ENCODE measurements at regions not wholly inside any gene's neighbourhood (a gene's known extent, or its start where the extent isn't known, plus 50 kb on each side); places are given as distances from the start of the nearest gene placed in this dataset.

DNA sequence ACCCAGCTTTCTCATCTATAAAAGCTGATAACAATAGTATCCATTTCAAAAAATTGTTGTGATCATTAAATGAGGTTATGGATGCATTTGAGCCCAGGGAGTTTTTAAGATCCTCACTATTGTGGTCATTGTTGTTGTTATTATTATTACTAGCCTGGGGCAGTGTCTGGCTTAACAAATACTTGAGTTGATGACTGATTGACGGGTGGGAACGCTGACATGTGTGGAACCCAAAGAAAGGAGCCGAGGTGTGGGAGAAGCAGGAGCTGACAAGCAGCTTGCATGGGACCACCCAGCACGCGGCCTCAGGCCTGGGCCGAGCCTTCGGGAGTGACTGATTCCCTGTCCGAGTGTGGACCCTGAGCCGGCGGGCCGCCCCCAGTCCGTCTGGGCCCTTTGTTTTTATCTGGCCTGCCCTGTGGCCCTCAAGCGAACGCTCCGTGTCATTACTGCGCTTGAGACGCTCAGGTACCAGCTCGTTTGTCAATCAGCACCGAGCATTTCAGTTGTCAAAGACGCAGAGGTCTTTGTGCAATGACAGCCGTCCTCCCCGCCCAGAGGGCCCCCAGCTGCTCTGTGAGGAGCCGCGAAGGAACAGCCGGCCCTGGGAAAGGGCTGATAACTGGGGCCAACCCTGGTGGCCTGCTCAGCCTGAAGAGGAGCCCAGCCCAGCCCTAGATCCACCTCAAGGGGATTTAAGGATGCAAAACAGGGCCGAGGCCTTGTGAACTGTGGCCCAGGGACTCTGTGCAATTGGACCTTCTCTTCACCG, 132.9 kb upstream of the FOXF1 start:
- no peak for DNase-seq

DNA sequence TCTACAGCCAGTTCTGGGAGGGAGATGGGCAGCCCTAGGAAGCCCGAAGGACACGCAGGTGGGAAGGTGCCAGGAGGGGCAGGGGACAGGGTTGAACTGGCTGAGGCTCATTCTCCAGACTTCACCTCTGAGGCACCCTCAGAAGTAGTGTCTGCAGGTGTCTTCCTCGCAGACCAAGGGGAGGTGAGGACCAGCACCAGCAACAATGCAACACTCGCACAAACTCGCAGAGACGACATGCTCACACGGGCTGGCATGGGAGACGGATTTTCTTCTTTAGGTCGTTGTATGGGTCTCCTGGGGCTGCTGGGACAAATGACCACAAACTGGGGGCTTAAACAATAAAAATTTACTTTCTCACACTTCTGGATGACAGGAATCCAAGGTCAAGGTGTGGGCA, 132.2 kb upstream of the FOXF1 start:
- DNase-seq = no peak

DNA sequence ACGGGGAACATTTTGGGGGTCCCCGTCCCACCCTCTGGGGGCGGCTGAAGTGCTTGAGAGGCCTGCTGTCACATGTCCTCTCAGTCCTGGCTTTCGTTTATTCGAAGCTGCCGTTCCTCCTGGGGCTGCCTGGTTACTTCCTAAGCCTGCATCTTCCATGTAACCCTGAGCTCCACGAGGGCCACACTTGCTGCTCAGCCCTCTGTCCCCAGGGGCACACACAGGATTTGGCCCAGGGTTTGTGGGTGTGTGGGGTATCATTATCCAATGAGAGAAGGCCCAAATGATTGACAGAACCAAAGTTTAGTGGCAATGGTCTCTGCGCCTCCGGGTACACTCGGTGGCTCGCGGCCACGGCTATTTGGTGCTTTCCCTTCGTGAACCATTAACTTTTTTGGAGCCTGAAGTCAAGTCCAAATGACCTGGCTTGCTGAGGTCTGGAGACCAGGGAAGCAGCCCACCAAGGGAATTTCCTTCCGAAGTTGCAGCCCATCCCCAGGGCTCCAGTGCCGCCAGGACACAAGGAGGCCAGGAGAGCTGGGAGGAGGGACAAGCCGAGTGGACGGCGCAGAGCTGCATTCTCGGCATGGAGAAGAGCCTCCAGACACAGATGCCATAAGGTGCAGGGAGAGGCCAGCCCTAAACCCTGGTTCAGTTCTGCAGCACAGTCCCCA, 131.4 kb upstream of the FOXF1 start:
- no peak for DNase-seq

DNA sequence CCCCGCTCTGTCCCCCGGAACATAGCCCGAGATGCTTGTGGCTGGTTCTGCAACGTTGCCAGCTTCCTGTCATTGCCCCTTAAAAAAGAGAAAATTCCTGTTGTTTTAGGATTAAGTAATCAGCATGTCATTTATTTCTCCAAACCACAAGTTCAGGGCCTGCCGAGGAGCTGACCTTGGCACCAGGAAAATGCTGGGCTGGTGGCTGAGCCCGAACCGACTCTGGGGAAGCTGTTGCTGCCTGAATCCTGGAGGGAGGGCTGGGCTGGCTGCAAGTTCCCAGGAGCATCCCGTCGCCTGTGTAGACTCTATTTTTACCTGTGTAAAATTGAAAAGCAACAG, 130.9 kb upstream of the FOXF1 start:
- DNase-seq = no peak

DNA sequence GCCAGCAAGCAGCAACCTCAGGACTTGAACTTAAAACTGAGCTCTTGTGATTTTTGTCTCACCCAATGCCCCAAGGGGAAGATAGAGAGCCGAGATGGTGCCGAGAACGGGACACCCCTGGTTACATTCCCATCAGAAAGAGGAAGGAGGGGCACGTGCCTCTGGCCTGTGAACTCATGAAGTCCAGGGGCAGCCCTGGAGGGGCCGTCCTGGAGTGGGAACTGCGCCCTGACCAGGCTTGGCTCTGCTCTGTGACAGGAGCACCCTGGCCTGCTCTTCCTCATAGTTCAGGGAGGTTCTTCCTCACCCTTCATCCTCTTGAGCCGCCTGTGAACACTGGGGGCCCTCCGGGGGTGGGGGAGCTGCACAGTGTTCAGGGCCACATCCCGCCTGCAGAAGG, 130.3 kb upstream of the FOXF1 start:
- DNase-seq = no peak

DNA sequence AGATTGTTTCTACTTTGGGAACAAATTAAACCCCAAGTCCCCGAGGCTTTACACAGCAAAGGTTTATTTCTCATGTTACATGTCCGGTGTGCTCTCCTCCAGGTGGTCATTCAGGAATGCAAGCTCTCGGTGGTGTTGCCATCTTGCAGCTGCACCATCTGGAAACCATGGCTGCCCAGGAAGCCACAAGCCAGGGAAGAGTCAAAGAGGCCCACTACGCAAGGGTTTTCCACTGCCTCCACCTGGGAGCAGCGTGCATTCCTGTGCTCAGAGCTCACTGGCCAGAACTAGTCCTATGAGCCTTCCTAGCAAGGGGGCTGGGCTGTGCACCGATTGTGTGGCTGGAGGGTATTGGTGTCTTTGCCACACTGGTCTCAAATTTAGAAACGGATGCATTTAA, 128.8 kb upstream of the FOXF1 start:
- no peak for DNase-seq

DNA sequence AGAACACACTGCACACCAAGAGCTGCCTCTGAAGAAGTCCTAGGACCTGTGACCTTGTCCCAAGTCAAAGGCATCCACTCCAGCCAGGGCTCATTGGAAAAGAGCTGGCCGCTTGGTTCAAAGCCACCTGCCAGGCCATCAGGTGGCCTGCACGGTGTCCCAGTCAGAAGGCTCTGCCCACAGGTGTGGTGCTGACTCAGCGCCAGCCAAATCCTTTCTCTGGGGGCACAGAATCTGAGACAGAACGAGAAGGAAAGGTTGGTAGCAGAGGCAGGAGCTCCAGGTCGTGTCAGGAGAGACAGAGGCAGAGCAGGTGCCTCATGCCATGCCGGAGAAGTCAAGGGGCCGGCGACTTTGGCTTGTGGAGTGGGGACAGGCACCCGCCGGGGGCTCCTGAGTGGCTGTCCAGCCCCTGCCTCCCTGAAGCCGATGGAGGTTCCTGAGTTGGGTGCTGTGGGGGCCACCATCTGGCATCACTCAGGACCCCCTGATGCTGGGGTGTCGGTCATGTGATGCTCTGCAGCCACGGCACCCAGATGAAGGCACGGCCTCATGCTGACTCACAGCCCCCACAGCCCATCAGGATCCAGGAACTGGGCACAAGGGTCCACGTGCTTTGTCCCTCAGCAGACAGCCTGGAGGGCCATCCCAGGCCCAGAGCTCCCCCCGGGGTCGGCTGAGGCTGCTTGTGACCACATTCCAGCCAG, 128.1 kb upstream of the FOXF1 start:
- DNase-seq = no peak

DNA sequence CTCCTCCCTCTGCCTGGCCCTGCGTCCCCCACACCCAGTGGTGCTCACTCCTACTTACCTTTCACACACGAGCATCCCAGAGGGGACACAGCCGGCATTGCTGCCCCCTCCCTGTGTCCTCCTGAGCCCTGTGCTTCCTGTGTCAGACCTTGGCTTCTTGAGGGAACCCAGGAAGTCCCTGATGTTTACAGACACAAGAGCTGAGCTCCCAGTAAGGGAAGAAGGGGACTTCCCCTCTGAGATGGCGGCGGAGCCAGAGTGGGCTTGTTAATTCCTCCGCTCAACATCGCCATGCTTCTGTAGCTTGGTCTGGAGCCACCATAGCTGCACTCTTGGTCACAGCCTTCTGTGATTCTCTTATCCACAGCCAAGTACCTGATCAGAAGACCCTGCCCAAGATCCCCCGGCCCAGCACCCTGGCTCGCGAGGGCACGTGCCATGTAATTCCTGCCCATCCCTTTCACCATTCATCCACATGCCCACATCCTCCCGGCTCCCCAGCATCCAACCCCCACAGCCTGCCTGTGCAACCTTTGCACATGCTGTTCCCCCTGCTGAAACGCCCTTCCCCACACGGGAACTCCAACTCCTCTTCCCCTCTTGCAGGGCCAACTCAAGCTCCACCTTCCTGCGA, 127.4 kb upstream of the FOXF1 start:
- no peak for DNase-seq

DNA sequence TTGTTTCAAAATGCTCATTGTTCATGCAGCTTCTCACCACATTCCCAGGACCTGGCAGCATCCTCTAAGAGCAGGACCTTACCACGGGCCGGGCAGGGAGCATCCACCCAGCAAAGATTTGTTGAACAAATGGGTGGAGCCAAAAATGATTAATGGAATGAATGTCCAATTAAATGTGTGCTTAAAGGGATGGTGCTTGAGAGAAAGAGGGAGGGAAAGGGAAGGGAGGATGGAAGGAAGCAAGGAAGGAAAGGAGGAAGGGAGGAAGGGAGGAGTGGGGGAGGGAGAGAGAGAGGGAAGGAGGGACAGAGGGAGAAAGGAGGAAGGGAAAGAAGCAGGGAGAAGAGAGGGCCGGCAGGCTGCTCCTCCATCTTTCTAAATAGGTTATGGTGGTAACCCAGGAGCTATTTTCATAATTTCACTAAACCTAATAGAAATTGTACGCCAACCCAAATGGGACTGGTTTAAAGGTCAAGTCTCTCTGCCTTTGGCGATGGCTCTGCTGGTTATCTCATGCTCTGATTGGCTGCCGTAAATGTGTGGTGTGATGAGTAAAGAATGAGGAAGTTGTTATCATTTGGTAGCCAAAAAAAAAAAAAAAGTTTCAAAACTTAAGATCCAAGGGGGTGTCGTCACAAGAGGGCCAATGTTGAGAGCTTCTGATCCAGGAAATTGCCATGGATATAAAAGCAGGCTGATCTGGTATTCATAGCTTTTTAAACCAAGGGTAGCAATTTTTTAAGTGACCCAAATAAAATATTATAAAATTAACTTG, 126.7 kb upstream of the FOXF1 start:
- no peak for DNase-seq

DNA sequence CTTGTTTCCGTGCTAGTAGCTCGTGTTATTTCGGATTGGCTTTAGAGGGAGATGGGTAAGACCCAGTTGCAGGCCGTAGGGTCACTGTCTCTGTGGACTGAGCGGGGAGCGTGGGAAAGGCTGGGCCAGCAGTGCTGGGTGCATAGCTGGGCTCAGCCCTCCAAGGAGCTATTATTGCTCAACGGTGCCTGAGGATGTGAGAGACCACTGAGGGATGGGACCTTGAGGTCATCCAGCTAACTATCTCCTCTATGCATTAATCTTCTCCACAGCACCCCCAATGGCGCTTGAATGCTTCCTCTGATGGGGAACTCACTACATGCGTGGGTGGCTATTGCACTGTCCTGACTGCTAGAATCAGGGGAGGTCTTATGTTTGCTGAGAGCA, 126.1 kb upstream of the FOXF1 start:
- no peak for DNase-seq

DNA sequence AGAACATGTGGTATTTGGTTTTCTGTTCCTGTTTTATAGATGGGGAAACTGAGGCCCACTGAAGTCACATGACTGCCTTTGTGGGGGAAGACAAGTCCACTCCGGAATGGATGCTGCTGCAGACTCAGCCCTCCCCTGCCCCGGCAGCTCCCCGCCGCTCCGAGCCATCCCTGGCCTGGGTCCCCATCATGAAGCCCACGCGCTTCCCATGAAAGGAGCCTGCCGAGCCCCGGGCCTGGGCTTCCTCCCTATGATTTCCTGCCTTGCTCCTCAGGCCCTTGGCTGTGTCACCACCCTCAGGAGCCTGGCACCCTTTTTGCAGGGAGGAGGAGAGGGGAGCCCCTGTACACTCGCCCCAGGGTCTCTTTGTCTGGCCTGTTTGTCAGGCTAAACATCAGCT, 125.3 kb upstream of the FOXF1 start:
- DNase-seq = no peak

DNA sequence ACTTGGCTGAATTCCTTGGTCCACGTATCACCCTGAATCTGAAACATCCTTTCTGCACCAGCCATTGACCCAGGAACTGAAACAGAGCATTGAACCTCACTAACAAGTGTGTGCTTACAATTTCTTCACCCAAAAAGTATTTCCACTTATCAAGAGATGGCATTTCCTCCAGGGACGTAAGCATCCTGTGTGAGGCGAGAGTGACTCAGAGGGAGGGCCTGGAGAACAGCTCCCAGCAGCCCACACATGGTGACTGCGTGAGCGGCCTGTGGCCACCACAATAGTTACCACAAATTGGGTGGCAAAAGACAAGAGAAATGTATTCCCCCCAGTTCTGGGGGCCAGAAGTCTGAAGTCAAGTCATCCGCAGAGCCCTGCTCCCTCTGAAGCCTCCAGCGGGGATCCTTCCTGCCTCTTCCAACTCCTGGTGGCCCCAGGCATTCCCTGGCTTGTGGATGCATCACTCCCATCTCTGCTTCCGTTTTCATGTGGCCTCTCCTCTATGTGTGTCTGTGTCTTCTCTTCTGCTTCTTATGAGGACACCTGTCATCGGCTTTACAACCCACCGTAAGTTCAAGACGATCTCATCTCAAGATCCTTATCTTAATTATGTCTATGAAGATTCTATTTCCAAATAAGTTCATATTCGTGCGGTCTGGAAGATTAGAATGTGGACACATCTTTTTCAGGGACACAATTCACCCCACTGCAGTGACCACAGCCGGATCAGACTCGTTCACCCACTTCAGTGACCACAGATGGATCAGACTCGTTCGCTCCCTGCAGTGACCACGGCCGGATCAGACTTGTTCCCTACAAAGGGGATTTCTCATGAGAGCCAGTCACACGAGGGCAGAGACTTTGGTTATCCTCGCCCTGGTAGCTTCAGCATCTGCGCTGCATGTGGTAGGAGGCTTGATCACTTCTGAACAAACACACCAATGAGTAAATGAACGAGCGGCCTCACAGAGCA, 122.6 kb upstream of the FOXF1 start:
- no peak for DNase-seq

DNA sequence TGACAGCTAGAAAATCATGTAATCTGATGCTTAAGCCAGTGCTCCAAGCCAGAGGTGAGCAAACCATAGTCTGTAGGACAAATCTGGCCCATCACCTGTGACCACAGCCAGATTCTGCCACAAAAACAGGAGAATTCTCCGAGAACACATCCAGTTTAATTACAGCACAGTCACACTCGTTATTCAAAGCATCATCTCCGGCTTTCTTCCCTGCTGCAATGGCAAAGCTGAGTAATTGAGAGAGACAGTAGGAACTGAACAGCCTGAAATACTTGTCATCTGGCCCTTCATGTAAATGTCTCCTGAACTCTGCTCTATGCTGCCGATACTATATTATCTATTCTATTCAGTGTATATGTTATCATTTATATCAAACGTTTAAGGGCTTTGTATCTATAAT, 121.4 kb upstream of the FOXF1 start:
- DNase-seq = no peak

DNA sequence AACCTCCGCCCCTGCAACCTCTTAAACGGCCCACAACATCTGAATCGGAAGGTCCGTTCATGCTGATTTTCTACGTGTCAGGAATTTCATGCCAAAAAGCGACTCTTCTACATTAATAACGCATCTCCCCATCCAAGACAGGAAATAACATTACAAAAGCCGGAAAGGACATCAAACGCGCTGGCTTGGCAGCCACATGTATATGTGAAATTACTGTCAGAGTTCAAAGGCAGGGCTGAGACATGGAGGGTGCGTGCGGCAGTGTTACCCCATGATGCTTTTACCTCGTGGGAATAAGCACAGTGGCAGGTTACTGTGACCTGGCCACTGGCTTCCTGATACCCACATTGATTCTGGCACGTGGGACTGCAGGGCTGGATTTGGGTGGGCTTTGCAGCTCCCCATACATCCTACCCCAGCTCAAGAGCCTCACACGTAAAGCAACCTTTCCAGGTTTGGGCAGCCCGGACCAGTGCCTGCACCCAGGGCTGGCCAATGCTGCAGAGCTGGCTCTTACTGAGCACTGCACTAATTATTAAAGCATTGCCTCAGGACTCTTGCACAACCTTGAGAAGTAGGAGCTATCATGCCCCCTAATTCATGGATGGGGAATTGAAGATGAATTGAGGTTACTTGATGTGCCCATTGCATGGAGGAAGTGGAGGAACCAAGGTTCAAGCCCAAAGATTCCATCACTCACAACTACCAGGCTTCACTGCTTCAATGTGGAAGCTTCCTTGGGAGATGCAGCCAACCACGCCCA, 120.6 kb upstream of the FOXF1 start:
- no peak for DNase-seq

DNA sequence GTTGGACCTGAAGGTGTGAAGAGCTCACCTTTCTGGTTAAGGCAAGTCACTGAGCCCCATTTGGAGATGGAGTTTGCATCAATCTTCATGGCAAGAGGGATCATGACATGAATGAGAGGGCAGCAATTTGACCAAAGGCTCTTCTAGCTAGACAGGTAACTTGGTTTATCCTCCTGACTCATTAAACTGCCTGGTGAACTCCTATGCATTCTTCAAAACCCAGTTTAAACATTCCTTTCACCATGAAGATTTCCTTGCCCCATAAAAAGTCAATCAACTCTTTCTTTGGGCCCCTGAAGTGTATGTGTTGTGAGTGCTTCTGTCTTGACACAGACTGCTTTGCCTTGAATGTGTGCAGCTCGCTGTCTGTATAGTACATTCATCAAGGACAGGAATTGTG, 120.0 kb upstream of the FOXF1 start:
- DNase-seq = no peak

DNA sequence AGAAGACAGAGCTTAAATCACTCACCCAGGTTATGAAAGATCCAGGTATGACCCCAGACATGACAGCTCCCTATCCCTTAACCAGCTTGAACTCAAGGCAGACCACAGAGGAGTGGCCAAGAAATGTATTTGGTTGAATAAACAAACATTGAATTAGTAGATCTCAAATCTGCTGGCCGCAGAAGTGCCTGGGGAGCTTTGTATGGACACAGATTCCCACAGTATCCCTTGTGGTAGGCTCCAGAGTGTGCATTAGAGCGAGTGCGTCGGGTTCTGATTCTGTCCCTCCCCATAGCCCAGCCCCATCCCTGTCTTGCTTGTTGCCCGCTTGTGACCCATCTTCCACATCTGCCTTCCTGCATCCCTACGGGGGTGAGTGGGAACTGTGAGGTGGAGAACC, 118.8 kb upstream of the FOXF1 start:
- DNase-seq = no peak

DNA sequence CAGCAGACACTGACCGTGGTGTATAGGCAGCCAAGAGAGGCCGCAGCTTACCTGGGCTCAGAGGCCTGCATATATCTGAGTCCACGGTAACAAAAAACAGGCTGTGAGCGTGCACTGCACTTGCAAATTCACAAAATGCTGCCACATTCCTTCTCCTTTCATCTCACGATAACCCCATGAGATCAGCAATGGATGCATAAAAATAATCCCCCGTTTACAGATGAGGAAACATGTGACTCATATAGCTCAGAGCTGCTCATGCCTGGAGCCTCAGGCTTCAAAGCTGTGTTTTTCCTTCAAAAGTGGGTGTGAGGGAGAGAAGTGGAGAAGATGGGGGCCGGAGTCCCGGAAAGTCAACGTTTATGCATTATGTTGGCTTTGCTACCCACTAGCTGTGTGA, 118.3 kb upstream of the FOXF1 start:
- no peak for DNase-seq

DNA sequence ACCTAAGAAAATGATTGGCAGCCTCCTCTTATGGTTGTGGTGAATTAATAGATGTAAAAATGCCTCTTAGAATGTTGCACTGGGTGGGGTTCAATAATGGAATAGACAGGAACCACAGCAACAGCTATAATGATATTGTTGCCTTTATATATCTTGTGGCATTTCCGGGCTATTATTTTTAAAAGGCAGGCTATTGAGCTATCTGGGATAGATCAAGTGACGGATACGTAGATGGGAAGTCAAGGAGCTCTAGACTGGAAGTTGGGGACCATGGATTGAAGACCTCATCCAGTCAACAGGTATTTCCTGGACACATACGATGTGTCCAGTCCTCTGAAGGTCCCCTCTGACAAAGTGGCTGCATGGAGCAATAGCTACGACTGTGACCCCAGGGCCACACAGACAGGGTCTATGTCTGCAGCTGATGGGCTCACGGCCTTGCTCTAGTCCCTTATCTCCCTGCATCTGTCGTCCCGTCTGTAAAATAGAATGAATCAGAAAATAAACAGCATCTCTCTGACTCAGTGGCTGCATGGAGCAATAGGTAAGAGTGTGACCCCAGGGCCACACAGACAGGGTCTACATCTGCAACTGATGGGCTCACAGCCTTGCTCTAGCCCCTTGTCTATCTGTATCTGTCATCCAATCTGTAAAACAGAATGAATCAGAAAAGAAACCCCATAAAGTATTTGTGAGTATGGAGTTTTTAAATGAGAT, 117.7 kb upstream of the FOXF1 start:
- DNase-seq = no peak

DNA sequence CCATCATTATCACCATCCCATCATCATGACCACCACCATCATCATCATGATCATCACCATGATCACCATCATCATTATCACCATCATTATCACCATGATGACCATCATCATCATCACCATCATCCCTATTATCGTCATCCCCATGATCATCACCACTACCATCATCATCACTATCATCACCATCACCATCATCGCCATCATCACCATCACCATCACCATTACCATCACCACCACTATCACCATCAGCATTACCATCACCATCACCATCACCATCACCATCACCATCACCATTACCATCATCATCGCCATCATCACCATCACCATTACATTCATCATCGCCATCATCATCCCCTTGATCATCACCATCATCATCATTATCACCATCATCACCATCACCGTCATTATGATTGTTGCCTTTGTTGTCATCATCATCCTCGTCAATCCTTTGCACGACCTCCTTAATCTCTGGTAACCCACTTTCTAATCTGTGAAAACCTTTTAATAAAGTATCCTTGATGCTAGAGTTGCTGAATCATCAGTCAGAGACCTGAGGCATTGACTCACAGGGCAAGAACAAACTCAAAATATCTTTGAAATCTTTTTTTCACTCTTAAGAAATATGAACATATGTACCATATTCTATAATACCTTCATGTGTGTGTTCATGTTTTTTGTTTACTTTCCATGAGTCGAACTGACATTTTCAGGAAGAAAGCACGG, 116.3 kb upstream of the FOXF1 start:
- DNase-seq = no peak

DNA sequence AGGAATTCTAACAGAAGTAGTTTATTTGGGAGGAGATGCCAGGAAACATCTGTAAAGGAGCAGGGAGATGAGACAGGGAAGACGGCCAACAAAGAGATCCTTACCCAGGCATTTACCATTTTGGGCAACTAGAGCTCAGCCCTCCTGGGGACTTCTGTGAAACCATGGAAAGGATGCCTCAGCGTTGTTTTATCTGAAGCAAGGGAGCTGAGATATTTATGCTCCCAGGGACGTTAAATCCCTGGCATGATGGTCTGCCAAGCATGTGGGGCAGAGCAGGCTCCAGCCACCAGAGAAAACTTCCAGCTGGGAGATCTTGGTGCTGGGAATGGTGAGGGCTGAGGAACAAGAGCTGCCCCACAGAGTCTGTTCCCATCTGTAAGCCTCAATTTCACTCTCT, 114.8 kb upstream of the FOXF1 start:
- DNase-seq = no peak
